HFF-Myc (cell line): ENCODE measurements at regions not wholly inside any gene's neighbourhood (a gene's known extent, or its start where the extent isn't known, plus 50 kb on each side); places are given as distances from the start of the nearest gene placed in this dataset.

Source experiments
- DNase-seq: peaks from one replicate; pipeline ENCODE4 v3.0.0-alpha.2; 2011; ENCODE audit warnings: low read depth; ENCODE audit errors: extremely low read depth
- H3K4me3 ChIP-seq: replicated peaks from 2 replicates; pipeline ENCODE4 v1.5.1; 2011; ENCODE audit warnings: low read depth, mild to moderate bottlenecking, control low read depth, low read length
- CTCF ChIP-seq: IDR thresholded peaks from 2 replicates; pipeline ENCODE4 v1.5.1; 2012; ENCODE audit warnings: mild to moderate bottlenecking, low read depth, low read length, control low read depth; ENCODE audit errors: missing control alignments

- no peak for DNase-seq
- TF ChIP-seq CTCF = no peak
- no peak overlapping the region for H3K4me3 ChIP-seq
Observed at GRCh38 chr1:30409476-30410152, 313.8 kb downstream of the MATN1 start.

DNA sequence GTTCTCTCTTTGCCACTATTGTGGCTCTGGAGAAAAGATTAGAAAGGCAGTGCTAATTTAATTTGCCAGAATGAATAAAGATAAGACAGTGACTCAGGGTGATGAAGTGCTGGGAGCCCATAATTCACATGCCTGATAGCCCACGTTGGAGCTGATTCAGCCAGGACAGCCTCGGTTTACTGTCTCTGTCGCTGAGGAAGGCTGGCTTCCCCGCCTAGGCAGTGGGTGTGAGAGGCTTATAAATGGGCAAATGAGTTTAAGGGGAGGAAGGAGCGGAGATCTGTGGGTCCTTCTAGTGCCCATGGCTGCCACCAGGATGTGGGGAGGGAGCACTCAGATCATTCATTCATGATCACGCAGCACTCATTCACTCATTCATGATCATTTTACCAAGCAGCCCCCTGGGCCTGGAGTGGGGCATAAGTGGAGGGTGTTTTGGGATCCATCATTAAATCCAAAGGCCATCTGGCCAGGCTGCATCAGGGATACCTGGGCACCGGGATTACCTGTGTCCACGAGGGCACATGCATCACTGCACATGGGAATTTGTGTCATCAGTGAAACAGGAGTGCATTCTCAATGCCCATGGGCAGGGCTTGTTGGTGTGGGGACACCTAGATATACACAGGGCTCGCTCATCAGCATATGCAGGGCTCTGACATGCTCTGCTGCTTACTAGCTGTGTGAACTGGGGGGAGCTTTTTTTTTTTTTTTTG lies 315.4 kb downstream of the MATN1 start:
- TF ChIP-seq CTCF = no peak
- no peak overlapping the region for H3K4me3 ChIP-seq
- DNase-seq = no peak

- TF ChIP-seq CTCF = no peak
- DNase-seq = no peak
- no peak overlapping the region for H3K4me3 ChIP-seq
Observed at GRCh38 chr1:30406996-30407864, 316.2 kb downstream of the MATN1 start.

- no peak overlapping the region for H3K4me3 ChIP-seq
- TF ChIP-seq CTCF = no peak
- DNase-seq = no peak
Observed at GRCh38 chr1:30405631-30406212, 317.7 kb downstream of the MATN1 start.

- no peak for DNase-seq
- TF ChIP-seq CTCF = no peak
- H3K4me3 ChIP-seq = no peak overlapping the region
Observed at GRCh38 chr1:30405081-30405480, 318.3 kb downstream of the MATN1 start.

- DNase-seq = no peak
- no peak for TF ChIP-seq CTCF
Observed at GRCh38 chr1:30404341-30404740, 319.0 kb downstream of the MATN1 start.

More at GRCh38 chr1:30404341-30404740, 319.0 kb downstream of the MATN1 start:
- no peak overlapping the region for H3K4me3 ChIP-seq
